HCT116 (cell line): ENCODE measurements at regions not wholly inside any gene's neighbourhood (a gene's known extent, or its start where the extent isn't known, plus 50 kb on each side); places are given as distances from the start of the nearest gene placed in this dataset.

ENCODE experiments used
- ATAC-seq: fragments of 200-7000 bp; cut with Tn5 transposase; 2 replicates; pipeline ENCODE4 v1.9.1; 2020; ENCODE audit warnings: mild to moderate bottlenecking, moderate library complexity
- BruUV-seq: library from RNA; stranded (reverse); fragments of 400-500 nt; replicated peaks from 2 replicates; lab custom pipeline; 2021; lab: Mats Ljungman, UMichigan
- CTCF ChIA-PET: fragments of 300-600 bp; sonication (Branson Sonifier 250); formaldehyde crosslinking; loops from one replicate; lab custom pipeline; 2021; ENCODE audit warnings: antibody characterized with exemption; lab: Charles Lee
- POLR2A ChIA-PET: fragments of 300-600, 350-600 bp; sonication (Branson Sonifier 250); formaldehyde crosslinking; loops from one replicate; lab custom pipeline; 2021; ENCODE audit warnings: antibody characterized with exemption; lab: Charles Lee
- RAD21 ChIA-PET, 2 experiments: fragments of 300-600 bp; sonication (Branson Sonifier 250); formaldehyde crosslinking; loops; one replicate each; lab custom pipeline; 2023; ENCODE audit warnings: low total read pairs in 2 of 2; ENCODE audit not compliant: uncharacterized antibody in 2 of 2, unreplicated experiment in 2 of 2, low non-redundant PET in 1 of 2; lab: Charles Lee
- DNase-seq: peaks from one replicate; pipeline ENCODE4 v3.0.0-alpha.2; 2010; ENCODE audit warnings: low read depth, low spot score
- H2AFZ ChIP-seq: fragments of 200-600 bp; shearing (Covaris generic), sonication (generic); 2 replicates; pipeline ENCODE4 v1.6.1; 2017; ENCODE audit warnings: low read depth, mixed run types, mixed read lengths, antibody characterized with exemption, low read length; ENCODE audit not compliant: poor library complexity, severe bottlenecking
- H3K27ac ChIP-seq: 2 replicates; pipeline ENCODE4 v1.5.1; 2012; ENCODE audit warnings: low read depth, low read length
- H3K27me3 ChIP-seq: fragments of 200-600 bp; sonication (generic); 2 replicates; pipeline ENCODE4 v1.6.1; 2016; ENCODE audit warnings: mixed run types, low read length, mixed read lengths; ENCODE audit not compliant: insufficient read depth
- H3K36me3 ChIP-seq, 2 experiments: fragments of 200-500 bp in 1 of 2; fragments of 200-600 bp in 1 of 2; sonication (Bioruptor generic) in 1 of 2; sonication (generic) in 1 of 2; 2 replicates each; pipeline versions ENCODE4 v1.5.1 to v1.6.1; 2014 to 2016; ENCODE audit warnings: low read length in 2 of 2, inconsistent platforms in 1 of 2, mixed read lengths in 1 of 2, mixed run types in 1 of 2; ENCODE audit not compliant: insufficient read depth in 2 of 2, control insufficient read depth in 1 of 2
- H3K4me1 ChIP-seq, 2 experiments: fragments of 200-600 bp in 1 of 2; sonication (generic) in 1 of 2; 2 replicates each; pipeline versions ENCODE4 v1.5.1 to v1.6.1; 2012 to 2017; ENCODE audit warnings: low read length in 2 of 2, inconsistent platforms in 1 of 2, mild to moderate bottlenecking in 1 of 2, mixed read lengths in 1 of 2, mixed run types in 1 of 2, moderate library complexity in 1 of 2; ENCODE audit not compliant: insufficient read depth in 2 of 2, control insufficient read depth in 1 of 2
- H3K4me2 ChIP-seq: fragments of 200-600 bp; sonication (generic); 2 replicates; pipeline ENCODE4 v1.6.1; 2017; ENCODE audit warnings: mixed run types, low read length, mixed read lengths
- H3K4me3 ChIP-seq, 2 experiments: fragments of 200-600 bp in 1 of 2; sonication (generic) in 1 of 2; replicated peaks in 1 of 2; 2 replicates each; pipeline ENCODE4 v1.5.1; 2011 to 2016; ENCODE audit warnings: low read length in 2 of 2, control low read depth in 1 of 2, low read depth in 1 of 2, mild to moderate bottlenecking in 1 of 2, mixed read lengths in 1 of 2, mixed run types in 1 of 2
- H3K79me2 ChIP-seq: fragments of 200-600 bp; sonication (generic); 2 replicates; pipeline ENCODE4 v1.6.1; 2017; ENCODE audit warnings: mild to moderate bottlenecking, mixed run types, low read length, moderate library complexity, mixed read lengths; ENCODE audit not compliant: insufficient read depth
- H3K9ac ChIP-seq: fragments of 200-600 bp; sonication (generic); 2 replicates; pipeline ENCODE4 v1.6.1; 2016; ENCODE audit warnings: low read length, mixed read lengths
- H3K9me2 ChIP-seq: fragments of 200-600 bp; sonication (generic), shearing (Covaris generic); 2 replicates; pipeline ENCODE4 v1.6.1; 2017; ENCODE audit warnings: mixed run types, mild to moderate bottlenecking, moderate library complexity; ENCODE audit not compliant: insufficient read depth
- H3K9me3 ChIP-seq, 2 experiments: fragments of 200-500 bp in 1 of 2; fragments of 200-600 bp in 1 of 2; sonication (Bioruptor generic) in 1 of 2; sonication (generic) in 1 of 2; 2 replicates each; pipeline ENCODE4 v1.6.1; 2014 to 2017; ENCODE audit warnings: low read length in 2 of 2, mixed read lengths in 2 of 2, inconsistent platforms in 1 of 2, low read depth in 1 of 2, mild to moderate bottlenecking in 1 of 2, mixed run types in 1 of 2, moderate library complexity in 1 of 2; ENCODE audit not compliant: control insufficient read depth in 1 of 2, insufficient read depth in 1 of 2
- H4K20me1 ChIP-seq: fragments of 200-600 bp; sonication (generic), shearing (Covaris generic); 2 replicates; pipeline ENCODE4 v1.6.1; 2017; ENCODE audit warnings: mixed run types, mild to moderate bottlenecking, moderate library complexity; ENCODE audit not compliant: insufficient read depth
- CBX3 ChIP-seq: IDR thresholded peaks from 2 replicates; pipeline ENCODE4 v1.6.1; 2012; ENCODE audit warnings: low read depth
- CEBPB ChIP-seq: IDR thresholded peaks from 2 replicates; pipeline ENCODE4 v1.6.1; 2012; ENCODE audit warnings: low read depth
- ELF1 ChIP-seq: IDR thresholded peaks from 2 replicates; pipeline ENCODE4 v1.6.1; 2012; ENCODE audit warnings: low read depth, borderline replicate concordance
- EZH2phosphoT487 ChIP-seq: fragments of 200-600 bp; IDR thresholded peaks from 2 replicates; pipeline ENCODE4 v1.6.1; 2018; ENCODE audit warnings: antibody characterized with exemption, borderline replicate concordance
- FOSL1 ChIP-seq: IDR thresholded peaks from 2 replicates; pipeline ENCODE4 v1.6.1; 2012; ENCODE audit warnings: low read depth
- JUND ChIP-seq: IDR thresholded peaks from 2 replicates; pipeline ENCODE4 v1.6.1; 2012
- POLR2A ChIP-seq: IDR thresholded peaks from 2 replicates; pipeline ENCODE4 v1.7.0; 2011; ENCODE audit warnings: borderline replicate concordance; ENCODE audit not compliant: insufficient read depth, insufficient read length; ENCODE audit errors: extremely low read depth
- POLR2AphosphoS5 ChIP-seq: IDR thresholded peaks from 2 replicates; pipeline ENCODE4 v1.6.1; 2011; ENCODE audit warnings: mild to moderate bottlenecking, low read depth, low read length, moderate library complexity
- SIN3A ChIP-seq: IDR thresholded peaks from 2 replicates; pipeline ENCODE4 v1.6.1; 2012; ENCODE audit warnings: low read depth
- SP1 ChIP-seq: IDR thresholded peaks from 2 replicates; pipeline ENCODE4 v1.6.1; 2012; ENCODE audit warnings: low read depth
- TCF7L2 ChIP-seq: IDR thresholded peaks from 2 replicates; pipeline ENCODE4 v1.7.0; 2011; ENCODE audit warnings: borderline replicate concordance, inconsistent platforms; ENCODE audit not compliant: insufficient read depth, insufficient read length; ENCODE audit errors: extremely low read depth
- YY1 ChIP-seq: IDR thresholded peaks from 2 replicates; pipeline ENCODE4 v1.6.1; 2011; ENCODE audit warnings: low read length, low read depth, moderate library complexity, mild to moderate bottlenecking; ENCODE audit not compliant: insufficient replicate concordance; ENCODE audit errors: extremely low read depth
- ZFX ChIP-seq: fragments of 450-650 bp; IDR thresholded peaks from 2 replicates; pipeline ENCODE4 v1.6.1; 2017
- intact Hi-C: fragments of 100-400 bp; cut with micrococcal nuclease; formaldehyde crosslinking; loops from 2 replicates; pipeline ENCODE4 v1.10.0; 2022
- TF ChIP-seq, protein P1 (sequence below): IDR thresholded peaks from 2 replicates; pipeline ENCODE4 v1.6.1; 2012
- TF ChIP-seq, protein P2 (sequence below): IDR thresholded peaks from 2 replicates; pipeline ENCODE4 v1.6.1; 2011; ENCODE audit warnings: mild to moderate bottlenecking, low read length, moderate library complexity; ENCODE audit not compliant: insufficient replicate concordance; ENCODE audit errors: extremely low read depth
- TF ChIP-seq, protein P3 (sequence below), 3 experiments: fragments of 200-600 bp in 1 of 3; sonication (generic) in 1 of 3; IDR thresholded peaks in 2 of 3; conservative IDR thresholded peaks in 1 of 3; 2 replicates each; pipeline ENCODE4 v1.5.1; 2012 to 2017; ENCODE audit warnings: low read depth in 2 of 3, low read length in 2 of 3, antibody characterized with exemption in 1 of 3, borderline replicate concordance in 1 of 3, control low read depth in 1 of 3, mild to moderate bottlenecking in 1 of 3, mixed read lengths in 1 of 3, mixed run types in 1 of 3, moderate library complexity in 1 of 3; ENCODE audit not compliant: insufficient read depth in 1 of 3

DNA sequence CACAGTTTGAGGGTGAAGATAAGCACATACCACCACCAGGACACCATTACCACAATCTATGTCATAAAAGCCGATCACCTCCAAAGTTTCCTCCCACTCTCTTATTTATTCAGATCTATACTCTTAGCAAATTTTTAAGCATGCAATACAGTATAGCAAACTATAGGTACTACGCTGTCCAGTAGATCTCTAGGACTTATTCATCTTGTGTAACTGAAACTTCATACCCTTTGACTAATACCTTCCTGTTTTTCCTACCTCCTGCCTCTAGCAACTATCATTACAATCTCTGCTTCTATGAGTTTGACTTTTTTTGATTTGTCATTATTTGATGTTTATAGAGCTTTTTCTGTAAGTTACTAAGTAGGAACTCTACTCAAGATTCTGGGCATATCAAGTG, 84.5 kb upstream of the MANSC4 start:
- POLR2A ChIA-PET, result no interaction called here
- ATAC-seq, result no peak

DNA sequence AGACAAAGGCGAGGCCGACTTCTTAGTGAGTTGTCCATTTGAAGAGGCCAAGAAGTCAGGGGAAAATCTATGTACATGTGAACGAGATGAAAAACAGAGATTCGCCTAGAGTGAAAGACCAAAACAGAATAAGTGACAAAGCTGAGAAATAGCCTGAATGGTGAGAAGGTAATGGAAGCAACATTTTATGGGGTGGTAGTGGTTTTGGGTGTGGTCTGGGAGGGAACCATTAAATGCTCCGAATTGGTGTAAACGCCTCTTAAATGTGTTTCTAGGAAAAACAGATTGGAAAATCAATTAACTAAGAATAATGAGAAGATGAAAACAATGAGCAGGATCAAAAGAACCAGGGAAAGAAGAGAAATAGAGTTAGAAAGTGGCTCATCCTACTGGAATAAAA, 83.8 kb upstream of the MANSC4 start:
- H4K20me1 ChIP-seq, result no peaks in the 10 kb centered on the region
- TF ChIP-seq SIN3A (no peak), YY1 (no peak), CBX3 (no peak), POLR2A (no peak), CEBPB (no peak), SP1 (no peak), TCF7L2 (no peak), ZFX (no peak), POLR2AphosphoS5 (no peak), ELF1 (no peak)
- TF ChIP-seq, protein P1, sequence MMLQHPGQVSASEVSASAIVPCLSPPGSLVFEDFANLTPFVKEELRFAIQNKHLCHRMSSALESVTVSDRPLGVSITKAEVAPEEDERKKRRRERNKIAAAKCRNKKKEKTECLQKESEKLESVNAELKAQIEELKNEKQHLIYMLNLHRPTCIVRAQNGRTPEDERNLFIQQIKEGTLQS, result no peak
- TF ChIP-seq, protein P2, sequence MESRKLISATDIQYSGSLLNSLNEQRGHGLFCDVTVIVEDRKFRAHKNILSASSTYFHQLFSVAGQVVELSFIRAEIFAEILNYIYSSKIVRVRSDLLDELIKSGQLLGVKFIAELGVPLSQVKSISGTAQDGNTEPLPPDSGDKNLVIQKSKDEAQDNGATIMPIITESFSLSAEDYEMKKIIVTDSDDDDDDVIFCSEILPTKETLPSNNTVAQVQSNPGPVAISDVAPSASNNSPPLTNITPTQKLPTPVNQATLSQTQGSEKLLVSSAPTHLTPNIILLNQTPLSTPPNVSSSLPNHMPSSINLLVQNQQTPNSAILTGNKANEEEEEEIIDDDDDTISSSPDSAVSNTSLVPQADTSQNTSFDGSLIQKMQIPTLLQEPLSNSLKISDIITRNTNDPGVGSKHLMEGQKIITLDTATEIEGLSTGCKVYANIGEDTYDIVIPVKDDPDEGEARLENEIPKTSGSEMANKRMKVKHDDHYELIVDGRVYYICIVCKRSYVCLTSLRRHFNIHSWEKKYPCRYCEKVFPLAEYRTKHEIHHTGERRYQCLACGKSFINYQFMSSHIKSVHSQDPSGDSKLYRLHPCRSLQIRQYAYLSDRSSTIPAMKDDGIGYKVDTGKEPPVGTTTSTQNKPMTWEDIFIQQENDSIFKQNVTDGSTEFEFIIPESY, result no peak
- TF ChIP-seq, protein P3, sequence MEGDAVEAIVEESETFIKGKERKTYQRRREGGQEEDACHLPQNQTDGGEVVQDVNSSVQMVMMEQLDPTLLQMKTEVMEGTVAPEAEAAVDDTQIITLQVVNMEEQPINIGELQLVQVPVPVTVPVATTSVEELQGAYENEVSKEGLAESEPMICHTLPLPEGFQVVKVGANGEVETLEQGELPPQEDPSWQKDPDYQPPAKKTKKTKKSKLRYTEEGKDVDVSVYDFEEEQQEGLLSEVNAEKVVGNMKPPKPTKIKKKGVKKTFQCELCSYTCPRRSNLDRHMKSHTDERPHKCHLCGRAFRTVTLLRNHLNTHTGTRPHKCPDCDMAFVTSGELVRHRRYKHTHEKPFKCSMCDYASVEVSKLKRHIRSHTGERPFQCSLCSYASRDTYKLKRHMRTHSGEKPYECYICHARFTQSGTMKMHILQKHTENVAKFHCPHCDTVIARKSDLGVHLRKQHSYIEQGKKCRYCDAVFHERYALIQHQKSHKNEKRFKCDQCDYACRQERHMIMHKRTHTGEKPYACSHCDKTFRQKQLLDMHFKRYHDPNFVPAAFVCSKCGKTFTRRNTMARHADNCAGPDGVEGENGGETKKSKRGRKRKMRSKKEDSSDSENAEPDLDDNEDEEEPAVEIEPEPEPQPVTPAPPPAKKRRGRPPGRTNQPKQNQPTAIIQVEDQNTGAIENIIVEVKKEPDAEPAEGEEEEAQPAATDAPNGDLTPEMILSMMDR (IDR thresholded peaks at IDR 0.05 in 2 of 3, conservative IDR thresholded peaks at IDR 0.05 in 1 of 3; ENCODE audit: borderline replicate concordance in 1 of 3, insufficient read depth in 1 of 3, low read depth in 2 of 3, low read length in 2 of 3), result no peak
- TF ChIP-seq, all 23 proteins: peak for 0
- intact Hi-C loops, result no loop called here
- ChIA-PET POLR2A (no interaction called here), CTCF (no interaction called here), RAD21 (no interaction called here)
- Histone ChIP-seq H2AFZ (no peak overlapping the region), H3K9me2 (no peaks in the 10 kb centered on the region), H3K27ac (no peak overlapping the region), H3K4me2 (no peak overlapping the region), H3K36me3 (no peaks in the 10 kb centered on the region), H3K4me1 (no peaks in the 10 kb centered on the region), H3K27me3 (no peaks in the 10 kb centered on the region), H3K79me2 (no peaks in the 10 kb centered on the region), H3K4me3 (no peak overlapping the region), H3K9me3 (no peaks in the 10 kb centered on the region), H3K9ac (no peak overlapping the region)
- ATAC-seq (no peak), DNase-seq (no peak)
- no TSS peak for BruUV-seq

More for the DNA sequence above, 84.5 kb upstream of the MANSC4 start:
- CTCF ChIA-PET, result no interaction called here
- Histone ChIP-seq H3K9me3 (no peaks in the 10 kb centered on the region), H3K4me3 (no peak overlapping the region), H4K20me1 (no peaks in the 10 kb centered on the region), H3K4me2 (no peak overlapping the region)
- TF ChIP-seq FOSL1 (no peak), EZH2phosphoT487 (no peak), SIN3A (no peak), CEBPB (no peak), JUND (no peak), YY1 (no peak)
- TF ChIP-seq, all 23 proteins: peak for 0
- Histone ChIP-seq H3K9ac (no peak overlapping the region), H3K27ac (no peak overlapping the region), H3K36me3 (no peaks in the 10 kb centered on the region), H3K79me2 (no peaks in the 10 kb centered on the region), H3K9me2 (no peaks in the 10 kb centered on the region), H3K27me3 (no peaks in the 10 kb centered on the region), H2AFZ (no peak overlapping the region), H3K4me1 (no peaks in the 10 kb centered on the region)
- RAD21 ChIA-PET, result no interaction called here
- intact Hi-C loops, result no loop called here
- DNase-seq, result no peak
- BruUV-seq, result no TSS peak
